ENCODE measurements at regions not wholly inside any gene's neighbourhood (a gene's known extent, or its start where the extent isn't known, plus 50 kb on each side); places are given as distances from the start of the nearest gene placed in this dataset.

DNA sequence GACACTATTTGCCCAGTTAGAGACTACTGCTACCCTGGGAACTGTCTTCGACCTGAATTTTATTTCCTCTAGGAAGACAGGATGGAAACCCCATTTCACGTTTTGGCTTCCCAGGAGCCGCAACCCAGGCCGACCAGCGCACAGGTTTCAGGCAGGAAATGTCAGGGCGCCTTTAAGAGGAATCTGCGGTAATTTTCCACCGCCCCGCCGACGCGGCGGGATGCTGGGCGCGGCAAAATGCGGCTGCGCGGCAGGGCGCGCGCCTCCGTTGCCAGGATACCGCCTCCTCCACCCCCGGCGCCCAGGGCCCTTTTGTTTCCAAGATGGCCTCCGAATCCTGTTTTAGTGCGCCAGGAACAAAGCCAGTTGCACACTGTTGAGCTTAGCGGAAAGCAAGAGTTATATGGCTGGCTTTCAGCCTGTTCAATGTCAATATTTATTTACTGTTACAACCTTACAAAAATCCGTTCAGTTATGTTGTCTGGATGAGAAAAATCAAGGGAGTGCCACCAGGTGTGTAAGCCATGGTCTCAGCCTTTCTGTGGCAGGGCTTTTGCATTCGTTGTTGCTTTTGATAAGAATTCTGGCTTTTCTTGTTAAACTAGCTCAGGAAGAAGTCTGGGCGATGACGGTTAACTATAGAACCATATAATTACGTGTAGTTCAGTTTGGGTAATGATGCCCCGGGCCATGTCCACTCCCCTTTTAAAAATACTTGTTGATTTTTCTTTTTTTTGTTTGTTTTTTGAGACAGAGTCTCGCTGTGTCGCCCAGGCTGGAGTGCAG is 79.7 kb upstream of the CHD2 start:
- DNase-seq = peak; percentile 73 to 94
- Histone ChIP-seq H3K4me3 (ENCODE audit: low read length) (peak overlapping the region; percentile 52), H3K36me3 (ENCODE audit: control insufficient read depth, insufficient read depth, low read length) (no peaks in the 10 kb centered on the region), H3K9me3 (ENCODE audit: control insufficient read depth, insufficient read depth, low read length) (no peaks in the 10 kb centered on the region), H3K4me1 (ENCODE audit: control insufficient read depth, insufficient read depth, low read length) (peaks cover 9% of the 10 kb centered on the region), H3K27me3 (ENCODE audit: control insufficient read depth, insufficient read depth, low read length) (no peaks in the 10 kb centered on the region), H3K27ac (ENCODE audit: low read length) (peak overlapping the region; percentile 67)
- Mint-ChIP-seq H3K27ac (peak overlapping the region; percentile 87), H3K27me3 (ENCODE audit: low read depth in 2 of 2) (no peaks in the 10 kb centered on the region), H3K4me1 (peaks cover 11 to 13% of the 10 kb centered on the region in 2 donors), H3K36me3 (no peaks in the 10 kb centered on the region), H3K9me3 (no peaks in the 10 kb centered on the region), H3K4me3 (peak overlapping the region; percentile 89)
- WGBS (ENCODE audit: insufficient coverage) = 10% methylated on average over 34 of the region's 36 CpGs
- TF ChIP-seq, protein P1, sequence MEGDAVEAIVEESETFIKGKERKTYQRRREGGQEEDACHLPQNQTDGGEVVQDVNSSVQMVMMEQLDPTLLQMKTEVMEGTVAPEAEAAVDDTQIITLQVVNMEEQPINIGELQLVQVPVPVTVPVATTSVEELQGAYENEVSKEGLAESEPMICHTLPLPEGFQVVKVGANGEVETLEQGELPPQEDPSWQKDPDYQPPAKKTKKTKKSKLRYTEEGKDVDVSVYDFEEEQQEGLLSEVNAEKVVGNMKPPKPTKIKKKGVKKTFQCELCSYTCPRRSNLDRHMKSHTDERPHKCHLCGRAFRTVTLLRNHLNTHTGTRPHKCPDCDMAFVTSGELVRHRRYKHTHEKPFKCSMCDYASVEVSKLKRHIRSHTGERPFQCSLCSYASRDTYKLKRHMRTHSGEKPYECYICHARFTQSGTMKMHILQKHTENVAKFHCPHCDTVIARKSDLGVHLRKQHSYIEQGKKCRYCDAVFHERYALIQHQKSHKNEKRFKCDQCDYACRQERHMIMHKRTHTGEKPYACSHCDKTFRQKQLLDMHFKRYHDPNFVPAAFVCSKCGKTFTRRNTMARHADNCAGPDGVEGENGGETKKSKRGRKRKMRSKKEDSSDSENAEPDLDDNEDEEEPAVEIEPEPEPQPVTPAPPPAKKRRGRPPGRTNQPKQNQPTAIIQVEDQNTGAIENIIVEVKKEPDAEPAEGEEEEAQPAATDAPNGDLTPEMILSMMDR (IDR thresholded peaks at IDR 0.05) = no peak
- peak; percentile 89 to 98 (median 97) for ATAC-seq
- intact Hi-C loops (cut with micrococcal nuclease) = loop anchor here (1.0 kb wide), 1 partner anchor 11 kb away; no protein-coding TSS in a partner anchor

DNA sequence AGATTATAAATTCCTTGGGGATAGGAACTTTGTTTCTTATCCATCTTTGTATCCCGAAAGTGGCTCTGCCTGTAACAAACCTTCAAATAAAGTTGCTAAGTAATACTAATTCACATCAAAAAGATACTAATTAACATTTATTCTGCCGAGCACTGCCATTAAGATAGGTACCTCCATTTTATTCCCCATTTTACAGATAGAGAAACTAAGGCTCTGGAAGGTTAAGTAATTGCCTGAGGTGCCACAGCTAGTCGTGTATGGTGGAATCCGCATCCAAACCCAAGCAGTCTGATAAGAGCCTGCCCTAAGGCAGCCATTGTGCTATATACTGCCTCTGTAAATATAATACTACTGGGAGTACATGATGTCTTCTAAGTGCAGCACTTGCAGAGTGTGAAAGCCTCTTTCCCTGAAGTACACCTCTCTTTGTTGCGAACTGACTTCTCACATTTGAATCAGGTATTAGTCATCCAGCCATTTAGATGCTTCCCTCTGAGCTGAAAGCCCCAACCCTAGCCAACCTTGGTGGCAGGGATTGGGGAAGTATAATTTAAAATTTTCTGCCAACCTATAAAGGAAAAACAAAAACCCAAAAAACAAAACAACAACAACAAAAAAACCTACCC is 78.5 kb upstream of the CHD2 start:
- 90% methylated on average over 5 of the region's 5 CpGs for WGBS (ENCODE audit: insufficient coverage)
- H3K27me3 ChIP-seq (ENCODE audit: control insufficient read depth, insufficient read depth, low read length) = no peaks in the 10 kb centered on the region
- H3K9me3 Mint-ChIP-seq = no peaks in the 10 kb centered on the region
- ATAC-seq (no peak), DNase-seq (no peak)
- no peaks in the 10 kb centered on the region for H3K27me3 Mint-ChIP-seq (ENCODE audit: low read depth in 2 of 2)
- no peaks in the 10 kb centered on the region for H3K36me3 ChIP-seq (ENCODE audit: control insufficient read depth, insufficient read depth, low read length)
- TF ChIP-seq, protein P1 (IDR thresholded peaks at IDR 0.05) = no peak
- no peaks in the 10 kb centered on the region for H3K36me3 Mint-ChIP-seq
- H3K4me3 Mint-ChIP-seq = peak overlapping the region; percentile 49
- H3K4me3 ChIP-seq (ENCODE audit: low read length) = no peak overlapping the region
- H3K27ac ChIP-seq (ENCODE audit: low read length) = no peak overlapping the region
- peak overlapping the region in 1 of 2 donors; percentile 43 for H3K27ac Mint-ChIP-seq
- intact Hi-C loops (cut with micrococcal nuclease) = no loop called here
- H3K4me1 ChIP-seq (ENCODE audit: control insufficient read depth, insufficient read depth, low read length) = peaks cover 9% of the 10 kb centered on the region
- no peaks in the 10 kb centered on the region for H3K9me3 ChIP-seq (ENCODE audit: control insufficient read depth, insufficient read depth, low read length)
- H3K4me1 Mint-ChIP-seq = peaks cover 11 to 13% of the 10 kb centered on the region in 2 donors

DNA sequence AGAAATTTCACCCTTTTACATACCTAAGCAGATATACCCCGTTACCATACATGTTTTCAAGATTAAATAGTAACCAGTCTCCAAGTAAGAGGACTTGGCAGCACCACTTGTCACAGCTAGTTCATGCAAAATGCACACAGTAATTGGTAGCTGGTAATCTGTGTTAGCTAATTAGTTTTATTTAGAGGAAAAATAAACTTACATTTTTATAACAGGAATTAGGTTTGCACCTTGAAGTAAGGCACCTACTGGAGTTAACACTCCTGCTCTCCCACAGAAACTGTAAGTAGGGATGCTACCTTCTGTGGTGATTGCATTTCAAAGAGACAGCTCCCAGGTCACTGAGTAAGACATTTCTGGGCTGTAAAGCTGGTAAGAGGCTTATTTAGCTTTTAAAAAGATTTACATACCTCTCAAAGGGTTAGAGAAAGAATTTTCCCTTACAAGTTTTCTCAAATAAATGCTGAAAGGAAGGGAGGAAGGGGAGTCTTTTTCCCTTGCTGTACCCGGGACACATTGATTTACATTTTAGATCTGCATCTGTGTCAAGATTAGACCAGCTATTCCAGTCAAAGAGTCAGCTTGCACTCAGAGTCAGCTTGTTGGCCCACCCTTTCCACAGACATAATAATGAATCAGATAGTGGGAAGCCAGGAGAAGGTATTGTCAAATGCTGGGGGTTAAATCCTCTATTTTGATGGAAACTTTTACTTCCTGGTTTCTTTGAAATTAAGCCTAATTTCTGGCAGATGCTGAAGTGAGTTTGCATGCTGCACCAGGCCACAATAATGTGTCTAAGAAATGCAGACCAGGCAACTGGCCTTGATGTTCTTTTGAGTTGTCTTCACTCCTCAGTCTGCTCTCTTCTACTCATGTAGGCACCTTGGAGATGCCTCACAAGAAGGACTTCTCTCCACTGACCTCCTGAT is 77.6 kb upstream of the CHD2 start:
- no peaks in the 10 kb centered on the region for H3K36me3 ChIP-seq (ENCODE audit: control insufficient read depth, insufficient read depth, low read length)
- peaks cover 9% of the 10 kb centered on the region for H3K4me1 ChIP-seq (ENCODE audit: control insufficient read depth, insufficient read depth, low read length)
- Mint-ChIP-seq H3K27me3 (ENCODE audit: low read depth in 2 of 2) (no peaks in the 10 kb centered on the region), H3K9me3 (no peaks in the 10 kb centered on the region), H3K4me1 (peaks cover 11 to 13% of the 10 kb centered on the region in 2 donors), H3K36me3 (no peaks in the 10 kb centered on the region), H3K4me3 (no peak overlapping the region), H3K27ac (peak overlapping the region in 1 of 2 donors; percentile 43)
- no peak for DNase-seq
- TF ChIP-seq, protein P1 (IDR thresholded peaks at IDR 0.05) = no peak
- no peak for ATAC-seq
- no peak overlapping the region for H3K27ac ChIP-seq (ENCODE audit: low read length)
- no peak overlapping the region for H3K4me3 ChIP-seq (ENCODE audit: low read length)
- WGBS (ENCODE audit: insufficient coverage) = 88% methylated on average over 1 of the region's 2 CpGs
- H3K9me3 ChIP-seq (ENCODE audit: control insufficient read depth, insufficient read depth, low read length) = no peaks in the 10 kb centered on the region
- intact Hi-C loops (cut with micrococcal nuclease) = no loop called here
- no peaks in the 10 kb centered on the region for H3K27me3 ChIP-seq (ENCODE audit: control insufficient read depth, insufficient read depth, low read length)
